ENCODE measurements at regions not wholly inside any gene's neighbourhood (a gene's known extent, or its start where the extent isn't known, plus 50 kb on each side); places are given as distances from the start of the nearest gene placed in this dataset.

GRCh38 chr2:3128786-3129185 lies 248.8 kb downstream of the EIPR1 start:
- no peaks in the 10 kb centered on the region for H3K9me3 ChIP-seq (ENCODE audit: control insufficient read depth in 1 of 2, insufficient read depth in 1 of 2, low read depth in 1 of 2, low read length in 2 of 2)
- no TSS peak for BruUV-seq (replicated peaks)
- H3K79me2 ChIP-seq (ENCODE audit: insufficient read depth, low read length) = no peaks in the 10 kb centered on the region
- ChIA-PET RAD21 (ENCODE audit: low non-redundant PET in 1 of 2, low total read pairs in 2 of 2, uncharacterized antibody in 2 of 2, unreplicated experiment in 2 of 2) (no interaction called here), CTCF (no interaction called here), POLR2A (no interaction called here)
- no peak overlapping the region for H3K4me3 ChIP-seq (replicated peaks in 1 of 2; ENCODE audit: low read depth in 1 of 2, low read length in 2 of 2)
- no peaks in the 10 kb centered on the region for H3K27me3 ChIP-seq (ENCODE audit: insufficient read depth, low read length)
- H3K27ac ChIP-seq (ENCODE audit: low read depth, low read length) = no peak overlapping the region
- DNase-seq (ENCODE audit: low read depth, low spot score) = no peak
- H3K9me2 ChIP-seq (ENCODE audit: insufficient read depth) = no peaks in the 10 kb centered on the region
- intact Hi-C loops (cut with micrococcal nuclease) = no loop called here
- no peak overlapping the region for H3K4me2 ChIP-seq (ENCODE audit: low read length)
- no peak overlapping the region for H2AFZ ChIP-seq (ENCODE audit: low read depth, low read length, poor library complexity, severe bottlenecking)
- H3K4me1 ChIP-seq (ENCODE audit: control insufficient read depth in 1 of 2, insufficient read depth in 2 of 2, low read length in 2 of 2) = no peaks in the 10 kb centered on the region
- H4K20me1 ChIP-seq (ENCODE audit: insufficient read depth) = no peaks in the 10 kb centered on the region
- H3K9ac ChIP-seq (ENCODE audit: low read length) = no peak overlapping the region
- no peaks in the 10 kb centered on the region for H3K36me3 ChIP-seq (ENCODE audit: control insufficient read depth in 1 of 2, insufficient read depth in 2 of 2, low read length in 2 of 2)
- no peak for TF ChIP-seq SIN3A (IDR thresholded peaks at IDR 0.05; ENCODE audit: low read depth)
- no peak for TF ChIP-seq RAD21 (IDR thresholded peaks at IDR 0.05; ENCODE audit: low read depth)
- TF ChIP-seq EZH2 (IDR thresholded peaks at IDR 0.05) = no peak
- TF ChIP-seq ZBTB33 (IDR thresholded peaks at IDR 0.05; ENCODE audit: extremely low read depth, insufficient replicate concordance, low read length) = no peak
- no peak for TF ChIP-seq POLR2A (IDR thresholded peaks at IDR 0.05; ENCODE audit: borderline replicate concordance, extremely low read depth, insufficient read depth, insufficient read length)
- TF ChIP-seq EZH2phosphoT487 (IDR thresholded peaks at IDR 0.05; ENCODE audit: borderline replicate concordance) = no peak
- TF ChIP-seq ATF3 (IDR thresholded peaks at IDR 0.05) = no peak
- TF ChIP-seq SP1 (IDR thresholded peaks at IDR 0.05; ENCODE audit: low read depth) = no peak
- no peak for TF ChIP-seq FOSL1 (IDR thresholded peaks at IDR 0.05; ENCODE audit: low read depth)
- no peak for TF ChIP-seq POLR2AphosphoS5 (IDR thresholded peaks at IDR 0.05; ENCODE audit: low read depth, low read length)
- no peak for TF ChIP-seq YY1 (IDR thresholded peaks at IDR 0.05; ENCODE audit: extremely low read depth, insufficient replicate concordance, low read depth, low read length)
- no peak for TF ChIP-seq CEBPB (IDR thresholded peaks at IDR 0.05; ENCODE audit: low read depth)
- no peak for TF ChIP-seq REST (IDR thresholded peaks at IDR 0.05; ENCODE audit: low read depth)
- TF ChIP-seq SRF (IDR thresholded peaks at IDR 0.05; ENCODE audit: low read depth) = no peak
- TF ChIP-seq ELF1 (IDR thresholded peaks at IDR 0.05; ENCODE audit: borderline replicate concordance, low read depth) = no peak
- no peak for TF ChIP-seq MAX (IDR thresholded peaks at IDR 0.05)
- no peak for TF ChIP-seq CBX3 (IDR thresholded peaks at IDR 0.05; ENCODE audit: low read depth)
- TF ChIP-seq JUND (IDR thresholded peaks at IDR 0.05) = no peak
- no peak for TF ChIP-seq ZNF274 (IDR thresholded peaks at IDR 0.05; ENCODE audit: low read depth, low read length)
- no peak for ATAC-seq

All from HCT116 (cell line).